ENCODE measurements at regions not wholly inside any gene's neighbourhood (a gene's known extent, or its start where the extent isn't known, plus 50 kb on each side); places are given as distances from the start of the nearest gene placed in this dataset.

DNA sequence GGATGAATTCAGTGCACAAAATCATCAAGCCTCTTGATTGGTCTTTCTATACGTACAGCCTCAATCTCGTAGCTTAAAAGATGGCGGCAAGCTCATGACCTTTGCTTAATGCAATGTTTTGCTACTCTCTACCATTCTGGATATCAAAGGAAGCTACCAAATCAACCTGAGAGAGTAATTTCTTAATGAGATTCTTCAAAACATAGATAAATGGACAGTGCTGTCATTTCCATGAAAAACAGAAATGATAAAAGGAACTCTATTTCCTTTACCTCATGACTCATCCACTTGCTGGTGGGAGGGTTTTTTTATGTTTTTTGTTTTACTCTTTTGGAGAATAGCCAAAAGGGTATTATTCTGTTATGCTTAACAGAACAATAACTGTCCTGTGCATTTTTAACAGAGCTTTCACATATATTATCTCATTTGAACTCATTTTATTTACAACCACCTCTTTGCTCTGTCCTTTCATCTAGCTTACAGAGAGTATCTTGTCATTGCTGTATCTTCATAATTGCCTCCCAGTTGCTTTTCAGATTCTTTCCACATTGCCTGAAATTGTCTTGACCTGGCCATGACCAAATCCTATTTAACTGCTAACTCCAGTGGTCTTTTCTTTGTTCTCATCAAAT is 138.6 kb upstream of the GPR101 start:
- TF ChIP-seq, protein P1, sequence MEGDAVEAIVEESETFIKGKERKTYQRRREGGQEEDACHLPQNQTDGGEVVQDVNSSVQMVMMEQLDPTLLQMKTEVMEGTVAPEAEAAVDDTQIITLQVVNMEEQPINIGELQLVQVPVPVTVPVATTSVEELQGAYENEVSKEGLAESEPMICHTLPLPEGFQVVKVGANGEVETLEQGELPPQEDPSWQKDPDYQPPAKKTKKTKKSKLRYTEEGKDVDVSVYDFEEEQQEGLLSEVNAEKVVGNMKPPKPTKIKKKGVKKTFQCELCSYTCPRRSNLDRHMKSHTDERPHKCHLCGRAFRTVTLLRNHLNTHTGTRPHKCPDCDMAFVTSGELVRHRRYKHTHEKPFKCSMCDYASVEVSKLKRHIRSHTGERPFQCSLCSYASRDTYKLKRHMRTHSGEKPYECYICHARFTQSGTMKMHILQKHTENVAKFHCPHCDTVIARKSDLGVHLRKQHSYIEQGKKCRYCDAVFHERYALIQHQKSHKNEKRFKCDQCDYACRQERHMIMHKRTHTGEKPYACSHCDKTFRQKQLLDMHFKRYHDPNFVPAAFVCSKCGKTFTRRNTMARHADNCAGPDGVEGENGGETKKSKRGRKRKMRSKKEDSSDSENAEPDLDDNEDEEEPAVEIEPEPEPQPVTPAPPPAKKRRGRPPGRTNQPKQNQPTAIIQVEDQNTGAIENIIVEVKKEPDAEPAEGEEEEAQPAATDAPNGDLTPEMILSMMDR (IDR thresholded peaks at IDR 0.05): no peak
- TF ChIP-seq ZFX (IDR thresholded peaks at IDR 0.05; ENCODE audit: borderline replicate concordance): no peak
